SU-DHL-6 (cell line): ENCODE measurements at regions not wholly inside any gene's neighbourhood (a gene's known extent, or its start where the extent isn't known, plus 50 kb on each side); places are given as distances from the start of the nearest gene placed in this dataset.

Source experiments
- H2AFZ ChIP-seq: fragments of 200-600 bp; sonication (generic); 2 replicates; pipeline ENCODE4 v1.6.1; 2014; ENCODE audit warnings: low read depth, mild to moderate bottlenecking, moderate library complexity, mixed read lengths, antibody characterized with exemption, low read length; ENCODE audit not compliant: severe bottlenecking
- H3F3A ChIP-seq: fragments of 200-600 bp; shearing (Covaris generic); 2 replicates; pipeline ENCODE4 v1.6.0; 2016; ENCODE audit warnings: antibody characterized with exemption, mild to moderate bottlenecking; ENCODE audit not compliant: insufficient read depth
- H3K27ac ChIP-seq: fragments of 200-600 bp; sonication (generic); 2 replicates; pipeline ENCODE4 v1.5.1; 2016; ENCODE audit warnings: low read depth, mild to moderate bottlenecking, low read length, moderate library complexity, mixed read lengths
- H3K27me3 ChIP-seq: fragments of 200-600 bp; sonication (generic), shearing (Covaris generic); 2 replicates; pipeline ENCODE4 v1.6.0; 2014; ENCODE audit warnings: mild to moderate bottlenecking, low read length
- H3K36me3 ChIP-seq: fragments of 200-600 bp; sonication (generic); 2 replicates; pipeline ENCODE4 v1.6.1; 2014; ENCODE audit warnings: mild to moderate bottlenecking, low read length, mixed read lengths
- H3K4me2 ChIP-seq: fragments of 300-600, 200-600 bp; shearing (Covaris generic), sonication (generic); 2 replicates; pipeline ENCODE4 v1.6.0; 2014; ENCODE audit warnings: low read length, low read depth, mild to moderate bottlenecking; ENCODE audit not compliant: poor library complexity, severe bottlenecking
- H3K4me3 ChIP-seq: fragments of 200-600 bp; sonication (generic); 2 replicates; pipeline ENCODE4 v1.5.1; 2014; ENCODE audit warnings: antibody characterized with exemption, low read length, mild to moderate bottlenecking, mixed read lengths; ENCODE audit not compliant: insufficient read depth, poor library complexity, severe bottlenecking
- H3K79me2 ChIP-seq: fragments of 200-600 bp; sonication (generic); 2 replicates; pipeline ENCODE4 v1.6.1; 2014; ENCODE audit warnings: mild to moderate bottlenecking, low read length, moderate library complexity; ENCODE audit not compliant: insufficient read depth
- H3K9ac ChIP-seq: fragments of 200-600 bp; sonication (generic); 2 replicates; pipeline ENCODE4 v1.7.0; 2014; ENCODE audit warnings: mild to moderate bottlenecking, low read length
- H3K9me2 ChIP-seq: fragments of 200-600 bp; sonication (generic); replicated peaks from 2 replicates; pipeline ENCODE4 v1.6.1; 2014; ENCODE audit warnings: low read length; ENCODE audit not compliant: insufficient read depth
- H3K9me3 ChIP-seq: fragments of 200-600 bp; sonication (generic); 2 replicates; pipeline ENCODE4 v1.6.1; 2014; ENCODE audit warnings: low read length, mixed read lengths; ENCODE audit not compliant: insufficient read depth
- H4K20me1 ChIP-seq: fragments of 200-600 bp; sonication (generic); 2 replicates; pipeline ENCODE4 v1.6.1; 2014; ENCODE audit warnings: low read depth, mild to moderate bottlenecking, antibody characterized with exemption, low read length, moderate library complexity, mixed read lengths
- EZH2phosphoT487 ChIP-seq: fragments of 200-600 bp; sonication (generic), shearing (Covaris generic); conservative IDR thresholded peaks from 2 replicates; pipeline ENCODE4 v1.6.1; 2018; ENCODE audit warnings: mild to moderate bottlenecking, antibody characterized with exemption, low read length, moderate library complexity, mixed read lengths
- TF ChIP-seq, protein P1 (sequence below): fragments of 200-600 bp; sonication (generic); IDR thresholded peaks from one replicate; pipeline ENCODE4 v1.5.1; 2017; ENCODE audit warnings: antibody characterized with exemption, mild to moderate bottlenecking, low read length, moderate library complexity; ENCODE audit not compliant: insufficient read depth, poor library complexity, severe bottlenecking

DNA sequence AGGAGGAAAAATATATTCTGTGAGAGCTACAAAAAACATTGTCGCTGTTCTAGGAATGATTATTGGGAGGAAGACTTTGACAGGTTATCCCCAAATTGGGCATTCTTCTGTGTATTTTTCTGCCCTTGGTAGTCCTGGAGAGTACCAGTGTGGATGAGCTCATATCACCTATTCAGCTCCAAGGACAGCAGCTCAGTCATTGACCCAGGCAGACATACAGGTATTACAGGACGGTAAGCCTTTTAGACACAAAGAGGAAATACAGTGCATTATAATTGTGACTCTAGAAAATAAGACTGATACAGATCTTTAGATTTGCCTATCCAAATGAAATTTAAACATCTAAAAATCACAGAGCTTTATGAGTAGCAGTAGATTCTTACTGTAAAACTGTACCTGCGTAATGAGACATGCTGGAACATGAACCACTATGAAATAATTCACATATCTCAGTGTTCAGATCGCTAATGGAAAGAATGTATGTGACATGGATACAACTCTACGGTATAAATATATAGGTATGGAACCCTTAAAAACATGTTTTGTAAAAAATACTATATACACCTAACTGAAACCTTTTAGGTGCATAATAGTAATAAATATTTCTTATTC is 56.0 kb downstream of the PLK2 start:
- Histone ChIP-seq H3K79me2 (no peaks in the 10 kb centered on the region), H3K27me3 (no peaks in the 10 kb centered on the region), H3K27ac (no peak overlapping the region), H3K36me3 (no peaks in the 10 kb centered on the region), H3K9me3 (no peaks in the 10 kb centered on the region), H3K9ac (no peak overlapping the region), H3F3A (no peaks in the 10 kb centered on the region), H3K4me2 (no peak overlapping the region), H3K9me2 (no peaks in the 10 kb centered on the region), H4K20me1 (no peaks in the 10 kb centered on the region), H3K4me3 (no peak overlapping the region), H2AFZ (no peak overlapping the region)
- TF ChIP-seq, protein P1, sequence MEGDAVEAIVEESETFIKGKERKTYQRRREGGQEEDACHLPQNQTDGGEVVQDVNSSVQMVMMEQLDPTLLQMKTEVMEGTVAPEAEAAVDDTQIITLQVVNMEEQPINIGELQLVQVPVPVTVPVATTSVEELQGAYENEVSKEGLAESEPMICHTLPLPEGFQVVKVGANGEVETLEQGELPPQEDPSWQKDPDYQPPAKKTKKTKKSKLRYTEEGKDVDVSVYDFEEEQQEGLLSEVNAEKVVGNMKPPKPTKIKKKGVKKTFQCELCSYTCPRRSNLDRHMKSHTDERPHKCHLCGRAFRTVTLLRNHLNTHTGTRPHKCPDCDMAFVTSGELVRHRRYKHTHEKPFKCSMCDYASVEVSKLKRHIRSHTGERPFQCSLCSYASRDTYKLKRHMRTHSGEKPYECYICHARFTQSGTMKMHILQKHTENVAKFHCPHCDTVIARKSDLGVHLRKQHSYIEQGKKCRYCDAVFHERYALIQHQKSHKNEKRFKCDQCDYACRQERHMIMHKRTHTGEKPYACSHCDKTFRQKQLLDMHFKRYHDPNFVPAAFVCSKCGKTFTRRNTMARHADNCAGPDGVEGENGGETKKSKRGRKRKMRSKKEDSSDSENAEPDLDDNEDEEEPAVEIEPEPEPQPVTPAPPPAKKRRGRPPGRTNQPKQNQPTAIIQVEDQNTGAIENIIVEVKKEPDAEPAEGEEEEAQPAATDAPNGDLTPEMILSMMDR: no peak
- TF ChIP-seq EZH2phosphoT487: no peak

DNA sequence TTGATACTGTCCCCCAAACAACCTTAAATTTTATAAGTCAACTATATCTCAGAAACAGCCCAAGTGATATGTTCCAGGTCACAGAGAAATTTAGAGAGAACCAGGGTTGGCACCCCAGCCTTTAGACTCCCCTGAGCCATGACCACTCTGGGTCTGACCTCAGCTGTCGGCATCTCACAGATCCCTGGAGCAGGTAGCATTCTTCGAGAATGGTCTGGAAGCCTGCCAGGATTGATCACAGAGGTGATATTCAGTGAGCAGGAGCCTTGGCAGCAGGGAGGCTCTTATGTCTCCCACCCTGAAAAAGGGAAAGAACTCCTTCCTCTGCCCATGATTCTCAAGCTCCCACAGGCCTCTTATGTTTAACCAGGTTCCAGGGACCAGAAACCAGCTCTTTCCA is 58.2 kb downstream of the PLK2 start:
- no peak overlapping the region for H3K4me3 ChIP-seq
- no peak overlapping the region for H2AFZ ChIP-seq
- no peaks in the 10 kb centered on the region for H3K36me3 ChIP-seq
- H3K79me2 ChIP-seq: no peaks in the 10 kb centered on the region
- H3F3A ChIP-seq: no peaks in the 10 kb centered on the region
- H4K20me1 ChIP-seq: no peaks in the 10 kb centered on the region
- H3K9ac ChIP-seq: no peak overlapping the region
- no peak overlapping the region for H3K4me2 ChIP-seq
- no peak for TF ChIP-seq EZH2phosphoT487
- TF ChIP-seq, protein P1: no peak
- no peaks in the 10 kb centered on the region for H3K9me2 ChIP-seq
- H3K27ac ChIP-seq: no peak overlapping the region
- no peaks in the 10 kb centered on the region for H3K9me3 ChIP-seq
- H3K27me3 ChIP-seq: no peaks in the 10 kb centered on the region

DNA sequence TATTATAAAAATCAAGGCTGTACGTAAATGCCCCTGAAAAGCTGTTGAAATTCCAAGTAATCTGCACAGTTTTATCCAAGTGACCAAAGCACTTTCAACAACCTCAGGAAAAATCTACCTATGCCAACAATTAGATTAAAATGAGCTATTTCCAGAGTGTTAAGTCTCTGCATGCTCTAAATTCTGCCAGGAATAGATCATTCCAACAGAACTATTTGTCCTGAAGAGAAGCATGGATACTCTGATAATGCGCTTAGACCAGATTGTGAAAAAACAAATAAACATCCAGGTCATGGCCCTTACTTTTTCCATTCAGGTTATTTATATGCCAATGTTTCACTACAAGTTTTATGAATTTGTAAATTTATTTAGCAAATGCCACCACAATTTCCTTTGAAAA is 59.1 kb downstream of the PLK2 start:
- H3K4me2 ChIP-seq: no peak overlapping the region
- no peaks in the 10 kb centered on the region for H3F3A ChIP-seq
- no peaks in the 10 kb centered on the region for H3K9me3 ChIP-seq
- H3K9me2 ChIP-seq: no peaks in the 10 kb centered on the region
- no peaks in the 10 kb centered on the region for H3K36me3 ChIP-seq
- no peak overlapping the region for H3K9ac ChIP-seq
- no peaks in the 10 kb centered on the region for H3K79me2 ChIP-seq
- no peak overlapping the region for H2AFZ ChIP-seq
- no peak overlapping the region for H3K27ac ChIP-seq
- H3K4me3 ChIP-seq: no peak overlapping the region
- TF ChIP-seq, protein P1: no peak
- no peak for TF ChIP-seq EZH2phosphoT487
- no peaks in the 10 kb centered on the region for H3K27me3 ChIP-seq
- no peaks in the 10 kb centered on the region for H4K20me1 ChIP-seq
